Neural cell (in vitro differentiated cells): ENCODE measurements at regions not wholly inside any gene's neighbourhood (a gene's known extent, or its start where the extent isn't known, plus 50 kb on each side); places are given as distances from the start of the nearest gene placed in this dataset.

ENCODE experiments used
- H2AFZ ChIP-seq: fragments of 200-600, 300-800 bp; sonication (generic), shearing (Covaris generic); 2 replicates; pipeline ENCODE4 v1.6.0; 2014; ENCODE audit warnings: low read depth, mild to moderate bottlenecking, antibody characterized with exemption, low read length, moderate library complexity
- H3F3A ChIP-seq: fragments of 200-600 bp; shearing (Covaris generic); 2 replicates; pipeline ENCODE4 v1.6.1; 2016; ENCODE audit warnings: mild to moderate bottlenecking, moderate library complexity, mixed read lengths, antibody characterized with exemption, low read length; ENCODE audit not compliant: insufficient read depth, poor library complexity, severe bottlenecking
- H3K27ac ChIP-seq: fragments of 200-600, 300-800 bp; sonication (generic), shearing (Covaris generic); 2 replicates; pipeline ENCODE4 v1.5.1; 2014; ENCODE audit warnings: mild to moderate bottlenecking, low read length, moderate library complexity
- H3K27me3 ChIP-seq: fragments of 300-800, 200-600 bp; sonication (generic), shearing (Covaris generic); 2 replicates; pipeline ENCODE4 v1.6.0; 2014; ENCODE audit warnings: mild to moderate bottlenecking, low read depth, low read length, moderate library complexity; ENCODE audit not compliant: insufficient read depth
- H3K36me3 ChIP-seq: fragments of 300-800, 200-600 bp; sonication (generic), shearing (Covaris generic); 2 replicates; pipeline ENCODE4 v1.5.1; 2014; ENCODE audit warnings: mild to moderate bottlenecking, antibody characterized with exemption, low read length, moderate library complexity; ENCODE audit not compliant: insufficient read depth
- H3K4me2 ChIP-seq: fragments of 300-800, 200-600 bp; sonication (generic), shearing (Covaris generic); 2 replicates; pipeline ENCODE4 v1.6.0; 2014; ENCODE audit warnings: mild to moderate bottlenecking, low read length
- H3K4me3 ChIP-seq: fragments of 300-800, 200-600 bp; sonication (generic), shearing (Covaris generic); 2 replicates; pipeline ENCODE4 v1.5.1; 2014; ENCODE audit warnings: mild to moderate bottlenecking, low read length, moderate library complexity
- H3K79me2 ChIP-seq: fragments of 200-600 bp; shearing (Covaris generic); replicated peaks from 2 replicates; pipeline ENCODE4 v1.6.0; 2014; ENCODE audit warnings: mild to moderate bottlenecking, low read length, moderate library complexity; ENCODE audit not compliant: insufficient read depth
- H3K9ac ChIP-seq: fragments of 300-800, 200-600 bp; sonication (generic), shearing (Covaris generic); 2 replicates; pipeline ENCODE4 v1.6.1; 2016; ENCODE audit warnings: mild to moderate bottlenecking, low read length, mixed read lengths
- H3K9me2 ChIP-seq: fragments of 200-600 bp; shearing (Covaris generic); 2 replicates; pipeline ENCODE4 v1.6.1; 2016; ENCODE audit warnings: mild to moderate bottlenecking, low read length, mixed read lengths; ENCODE audit not compliant: insufficient read depth
- H3K9me3 ChIP-seq: fragments of 200-600, 300-800 bp; sonication (generic), shearing (Covaris generic); 2 replicates; pipeline ENCODE4 v1.6.1; 2016; ENCODE audit warnings: mild to moderate bottlenecking, mixed run types, low read length, moderate library complexity, mixed read lengths
- H4K20me1 ChIP-seq: fragments of 200-600 bp; shearing (Covaris generic); 2 replicates; pipeline ENCODE4 v1.6.1; 2016; ENCODE audit warnings: mild to moderate bottlenecking, mixed run types; ENCODE audit not compliant: insufficient read depth
- EP300 ChIP-seq: fragments of 450-650 bp; conservative IDR thresholded peaks from 2 replicates; pipeline ENCODE4 v1.6.1; 2014; ENCODE audit warnings: antibody characterized with exemption, mild to moderate bottlenecking, moderate library complexity; ENCODE audit not compliant: poor library complexity, severe bottlenecking
- EZH2 ChIP-seq: fragments of 200-600, 300-800 bp; shearing (Covaris generic), sonication (generic); IDR thresholded peaks from 2 replicates; pipeline ENCODE4 v1.6.1; 2014; ENCODE audit warnings: antibody characterized with exemption, low read length, borderline replicate concordance, mild to moderate bottlenecking; ENCODE audit not compliant: insufficient read depth, poor library complexity, severe bottlenecking
- MXI1 ChIP-seq: fragments of 450-650 bp; conservative IDR thresholded peaks from 2 replicates; pipeline ENCODE4 v1.6.1; 2014; ENCODE audit warnings: antibody characterized with exemption, mild to moderate bottlenecking; ENCODE audit not compliant: poor library complexity, severe bottlenecking
- POLR2AphosphoS5 ChIP-seq: IDR thresholded peaks from 2 replicates; pipeline ENCODE4 v1.6.1; 2012
- RAD21 ChIP-seq: fragments of 450-650 bp; conservative IDR thresholded peaks from 2 replicates; pipeline ENCODE4 v1.6.1; 2014; ENCODE audit warnings: antibody characterized with exemption, mild to moderate bottlenecking, moderate library complexity
- SMC3 ChIP-seq: fragments of 450-650 bp; conservative IDR thresholded peaks from 2 replicates; pipeline ENCODE4 v1.6.1; 2014; ENCODE audit warnings: antibody characterized with exemption, mild to moderate bottlenecking, moderate library complexity; ENCODE audit not compliant: poor library complexity
- TAF1 ChIP-seq: IDR thresholded peaks from 2 replicates; pipeline ENCODE4 v1.6.1; 2012; ENCODE audit warnings: low read depth
- TF ChIP-seq, protein P1 (sequence below): IDR thresholded peaks from 2 replicates; pipeline ENCODE4 v1.6.1; 2012; ENCODE audit warnings: borderline replicate concordance
- TF ChIP-seq, protein P2 (sequence below): fragments of 450-650 bp; IDR thresholded peaks from 2 replicates; pipeline ENCODE4 v1.5.1; 2014; ENCODE audit warnings: antibody characterized with exemption, mild to moderate bottlenecking, moderate library complexity; ENCODE audit not compliant: poor library complexity, severe bottlenecking

DNA sequence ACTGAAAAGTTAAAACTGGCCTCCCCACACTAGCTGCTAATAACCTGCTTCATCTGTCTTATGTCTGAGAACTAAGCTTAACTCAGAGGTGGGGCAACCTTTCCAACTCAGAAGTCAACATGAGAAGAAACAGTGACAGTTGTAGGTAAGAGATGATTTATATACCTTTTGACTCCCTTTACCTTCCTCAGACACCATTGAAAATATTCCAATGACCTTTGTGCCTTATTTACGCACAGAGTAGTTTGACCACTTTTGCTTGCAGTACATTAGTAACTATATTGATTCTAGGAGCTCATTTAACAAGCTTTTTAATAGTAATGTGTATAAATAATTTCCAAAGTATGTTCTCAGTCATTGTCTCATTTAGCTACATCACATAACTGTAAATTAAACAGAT is 77.6 kb downstream of the ALX1 start:
- H3K36me3 ChIP-seq, result no peaks in the 10 kb centered on the region
- no peak overlapping the region for H3K9ac ChIP-seq
- no peaks in the 10 kb centered on the region for H3F3A ChIP-seq
- no peak for TF ChIP-seq POLR2AphosphoS5
- TF ChIP-seq TAF1, result no peak
- TF ChIP-seq MXI1, result no peak
- TF ChIP-seq RAD21, result no peak
- TF ChIP-seq, protein P1, sequence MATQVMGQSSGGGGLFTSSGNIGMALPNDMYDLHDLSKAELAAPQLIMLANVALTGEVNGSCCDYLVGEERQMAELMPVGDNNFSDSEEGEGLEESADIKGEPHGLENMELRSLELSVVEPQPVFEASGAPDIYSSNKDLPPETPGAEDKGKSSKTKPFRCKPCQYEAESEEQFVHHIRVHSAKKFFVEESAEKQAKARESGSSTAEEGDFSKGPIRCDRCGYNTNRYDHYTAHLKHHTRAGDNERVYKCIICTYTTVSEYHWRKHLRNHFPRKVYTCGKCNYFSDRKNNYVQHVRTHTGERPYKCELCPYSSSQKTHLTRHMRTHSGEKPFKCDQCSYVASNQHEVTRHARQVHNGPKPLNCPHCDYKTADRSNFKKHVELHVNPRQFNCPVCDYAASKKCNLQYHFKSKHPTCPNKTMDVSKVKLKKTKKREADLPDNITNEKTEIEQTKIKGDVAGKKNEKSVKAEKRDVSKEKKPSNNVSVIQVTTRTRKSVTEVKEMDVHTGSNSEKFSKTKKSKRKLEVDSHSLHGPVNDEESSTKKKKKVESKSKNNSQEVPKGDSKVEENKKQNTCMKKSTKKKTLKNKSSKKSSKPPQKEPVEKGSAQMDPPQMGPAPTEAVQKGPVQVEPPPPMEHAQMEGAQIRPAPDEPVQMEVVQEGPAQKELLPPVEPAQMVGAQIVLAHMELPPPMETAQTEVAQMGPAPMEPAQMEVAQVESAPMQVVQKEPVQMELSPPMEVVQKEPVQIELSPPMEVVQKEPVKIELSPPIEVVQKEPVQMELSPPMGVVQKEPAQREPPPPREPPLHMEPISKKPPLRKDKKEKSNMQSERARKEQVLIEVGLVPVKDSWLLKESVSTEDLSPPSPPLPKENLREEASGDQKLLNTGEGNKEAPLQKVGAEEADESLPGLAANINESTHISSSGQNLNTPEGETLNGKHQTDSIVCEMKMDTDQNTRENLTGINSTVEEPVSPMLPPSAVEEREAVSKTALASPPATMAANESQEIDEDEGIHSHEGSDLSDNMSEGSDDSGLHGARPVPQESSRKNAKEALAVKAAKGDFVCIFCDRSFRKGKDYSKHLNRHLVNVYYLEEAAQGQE, result no peak
- TF ChIP-seq SMC3, result no peak
- TF ChIP-seq EP300, result no peak
- no peak for TF ChIP-seq EZH2
- TF ChIP-seq, protein P2, sequence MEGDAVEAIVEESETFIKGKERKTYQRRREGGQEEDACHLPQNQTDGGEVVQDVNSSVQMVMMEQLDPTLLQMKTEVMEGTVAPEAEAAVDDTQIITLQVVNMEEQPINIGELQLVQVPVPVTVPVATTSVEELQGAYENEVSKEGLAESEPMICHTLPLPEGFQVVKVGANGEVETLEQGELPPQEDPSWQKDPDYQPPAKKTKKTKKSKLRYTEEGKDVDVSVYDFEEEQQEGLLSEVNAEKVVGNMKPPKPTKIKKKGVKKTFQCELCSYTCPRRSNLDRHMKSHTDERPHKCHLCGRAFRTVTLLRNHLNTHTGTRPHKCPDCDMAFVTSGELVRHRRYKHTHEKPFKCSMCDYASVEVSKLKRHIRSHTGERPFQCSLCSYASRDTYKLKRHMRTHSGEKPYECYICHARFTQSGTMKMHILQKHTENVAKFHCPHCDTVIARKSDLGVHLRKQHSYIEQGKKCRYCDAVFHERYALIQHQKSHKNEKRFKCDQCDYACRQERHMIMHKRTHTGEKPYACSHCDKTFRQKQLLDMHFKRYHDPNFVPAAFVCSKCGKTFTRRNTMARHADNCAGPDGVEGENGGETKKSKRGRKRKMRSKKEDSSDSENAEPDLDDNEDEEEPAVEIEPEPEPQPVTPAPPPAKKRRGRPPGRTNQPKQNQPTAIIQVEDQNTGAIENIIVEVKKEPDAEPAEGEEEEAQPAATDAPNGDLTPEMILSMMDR, result no peak
- H3K4me2 ChIP-seq, result no peak overlapping the region
- no peak overlapping the region for H3K4me3 ChIP-seq
- H3K27ac ChIP-seq, result no peak overlapping the region
- H3K9me3 ChIP-seq, result no peaks in the 10 kb centered on the region
- no peak overlapping the region for H2AFZ ChIP-seq
- no peaks in the 10 kb centered on the region for H3K79me2 ChIP-seq
- no peaks in the 10 kb centered on the region for H4K20me1 ChIP-seq
- H3K27me3 ChIP-seq, result no peaks in the 10 kb centered on the region
- no peaks in the 10 kb centered on the region for H3K9me2 ChIP-seq

DNA sequence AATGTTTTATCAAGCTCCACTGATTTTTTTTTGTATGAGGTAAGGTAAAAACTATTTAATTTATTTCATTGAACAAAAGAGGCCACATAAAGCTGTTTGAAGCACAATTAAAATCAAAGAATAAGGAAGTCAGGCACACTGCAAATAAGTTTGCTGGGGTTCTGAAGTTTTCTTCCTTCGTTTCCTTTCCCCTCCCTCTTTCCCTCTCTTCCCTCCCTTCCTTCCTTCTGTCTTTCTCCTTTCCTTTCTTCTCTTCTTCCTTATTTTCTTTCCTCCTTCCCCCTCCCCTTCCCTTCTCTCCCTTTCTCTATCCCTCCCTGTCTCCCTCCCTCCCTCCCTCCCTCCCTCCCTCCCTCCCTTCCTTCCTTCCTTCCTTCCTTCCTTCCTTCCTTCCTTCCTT is 78.7 kb downstream of the ALX1 start:
- Histone ChIP-seq H3K9me2 (no peaks in the 10 kb centered on the region), H3K4me3 (no peak overlapping the region), H3K4me2 (no peak overlapping the region), H3K36me3 (no peaks in the 10 kb centered on the region), H3K27ac (no peak overlapping the region), H3F3A (no peaks in the 10 kb centered on the region), H3K9ac (no peak overlapping the region), H3K79me2 (no peaks in the 10 kb centered on the region), H2AFZ (no peak overlapping the region), H3K9me3 (no peaks in the 10 kb centered on the region), H4K20me1 (no peaks in the 10 kb centered on the region), H3K27me3 (no peaks in the 10 kb centered on the region)
- TF ChIP-seq, protein P1, result no peak
- TF ChIP-seq POLR2AphosphoS5, result no peak
- no peak for TF ChIP-seq MXI1
- no peak for TF ChIP-seq RAD21
- no peak for TF ChIP-seq SMC3
- no peak for TF ChIP-seq TAF1
- TF ChIP-seq EP300, result no peak
- TF ChIP-seq EZH2, result no peak
- TF ChIP-seq, protein P2, result no peak
